CD4-positive, alpha-beta memory T cell (primary cell): ENCODE measurements at regions not wholly inside any gene's neighbourhood (a gene's known extent, or its start where the extent isn't known, plus 50 kb on each side); places are given as distances from the start of the nearest gene placed in this dataset.
A peak's percentile ranks its signal among the peaks of the same experiment; 100 is the strongest.
"Not testable (repeated sequence)": the region's sequence is repeated elsewhere in the genome, so short reads cannot be mapped to it uniquely, and the experiment has no call there.

Experiments
- CTCF ChIA-PET: fragments of 350-600 bp; sonication (Branson Sonifier 250); formaldehyde crosslinking; loops from one replicate; lab custom pipeline; 2021; ENCODE audit warnings: inconsistent platforms; ENCODE audit not compliant: partially characterized antibody; lab: Charles Lee
- POLR2A ChIA-PET: fragments of 350-600 bp; sonication (Branson Sonifier 250); formaldehyde crosslinking; loops from one replicate; lab custom pipeline; 2021; ENCODE audit not compliant: partially characterized antibody; lab: Charles Lee
- DNase-seq, 5 donors: peaks; one replicate each; pipeline versions ENCODE4 v3.0.0 to v3.0.0-alpha.2; 2020 to 2022; ENCODE audit warnings: mixed read lengths in 1 of 5
- H3K27ac ChIP-seq: one replicate; pipeline ENCODE4 v1.7.0; 2013; ENCODE audit warnings: low read depth, low read length
- H3K27me3 ChIP-seq: 2 replicates; pipeline ENCODE4 v1.7.0; 2013; ENCODE audit warnings: mild to moderate bottlenecking, low read length, moderate library complexity; ENCODE audit not compliant: insufficient read depth
- H3K36me3 ChIP-seq: 2 replicates; pipeline ENCODE4 v1.7.0; 2013; ENCODE audit warnings: mild to moderate bottlenecking, low read length, moderate library complexity; ENCODE audit not compliant: insufficient read depth
- H3K4me1 ChIP-seq: 2 replicates; pipeline ENCODE4 v1.7.0; 2013; ENCODE audit warnings: mild to moderate bottlenecking, low read length, moderate library complexity; ENCODE audit not compliant: insufficient read depth
- H3K4me3 ChIP-seq, 2 donors: one replicate each; pipeline ENCODE4 v1.7.0; 2013; ENCODE audit warnings: low read length in 2 of 2, mild to moderate bottlenecking in 1 of 2
- H3K9me3 ChIP-seq, 2 donors: one replicate each; pipeline ENCODE4 v1.7.0; 2013; ENCODE audit warnings: low read length in 2 of 2, control low read depth in 1 of 2; ENCODE audit not compliant: control insufficient read depth in 1 of 2
- H3K27ac Mint-ChIP-seq, 7 donors: one replicate each; pipeline ENCODE4 v1.8.0; 2020 to 2021; ENCODE audit warnings: mixed read lengths in 7 of 7, mild to moderate bottlenecking in 6 of 7, inconsistent platforms in 3 of 7, moderate library complexity in 3 of 7
- H3K27me3 Mint-ChIP-seq, 2 donors: one replicate each; pipeline ENCODE4 v1.8.0; 2020 to 2021; ENCODE audit warnings: mixed read lengths in 2 of 2
- H3K36me3 Mint-ChIP-seq, 2 donors: one replicate each; pipeline ENCODE4 v1.8.0; 2020 to 2021; ENCODE audit warnings: mixed read lengths in 2 of 2, inconsistent platforms in 1 of 2, mild to moderate bottlenecking in 1 of 2
- H3K4me1 Mint-ChIP-seq, 4 donors: one replicate each; pipeline ENCODE4 v1.8.0; 2020 to 2021; ENCODE audit warnings: mixed read lengths in 4 of 4, mild to moderate bottlenecking in 1 of 4
- H3K4me3 Mint-ChIP-seq, 8 donors: one replicate each; pipeline ENCODE4 v1.8.0; 2020 to 2021; ENCODE audit warnings: mixed read lengths in 8 of 8, mild to moderate bottlenecking in 7 of 8, moderate library complexity in 6 of 8, inconsistent platforms in 3 of 8
- H3K9me3 Mint-ChIP-seq, 8 donors: one replicate each; pipeline ENCODE4 v1.8.0; 2020 to 2021; ENCODE audit warnings: mixed read lengths in 8 of 8, mild to moderate bottlenecking in 5 of 8, inconsistent platforms in 3 of 8, moderate library complexity in 1 of 8
- intact Hi-C: fragments of 100-400 bp; cut with micrococcal nuclease; formaldehyde crosslinking; loops from one replicate; pipeline ENCODE4 v1.15.1; 2023

- H3K27ac Mint-ChIP-seq, H3K27me3 ChIP-seq, H3K36me3 Mint-ChIP-seq, H3K27me3 Mint-ChIP-seq, H3K4me1 ChIP-seq, H3K4me3 ChIP-seq, intact Hi-C loops, POLR2A ChIA-PET, H3K4me3 Mint-ChIP-seq, DNase-seq, CTCF ChIA-PET, H3K4me1 Mint-ChIP-seq, H3K9me3 ChIP-seq, H3K36me3 ChIP-seq, H3K27ac ChIP-seq, H3K9me3 Mint-ChIP-seq: not testable (repeated sequence)
These were observed 349.3 kb downstream of the CNTNAP3B start for GRCh38 chr9:41779897-41780406.

GRCh38 chr9:41779192-41779591 lies 350.0 kb downstream of the CNTNAP3B start:
- H3K4me3 Mint-ChIP-seq, H3K4me1 ChIP-seq, H3K36me3 Mint-ChIP-seq, H3K27me3 ChIP-seq, H3K27me3 Mint-ChIP-seq, H3K36me3 ChIP-seq, H3K9me3 ChIP-seq, H3K9me3 Mint-ChIP-seq, H3K4me1 Mint-ChIP-seq, POLR2A ChIA-PET, H3K4me3 ChIP-seq, intact Hi-C loops, CTCF ChIA-PET, H3K27ac Mint-ChIP-seq, H3K27ac ChIP-seq, DNase-seq: not testable (repeated sequence)

- H3K27me3 ChIP-seq, H3K4me1 ChIP-seq, H3K4me3 ChIP-seq, H3K4me1 Mint-ChIP-seq, H3K27me3 Mint-ChIP-seq, H3K36me3 Mint-ChIP-seq, DNase-seq, H3K36me3 ChIP-seq, CTCF ChIA-PET, POLR2A ChIA-PET, H3K27ac Mint-ChIP-seq, H3K27ac ChIP-seq, intact Hi-C loops, H3K9me3 ChIP-seq, H3K9me3 Mint-ChIP-seq, H3K4me3 Mint-ChIP-seq: not testable (repeated sequence)
These were observed 350.6 kb downstream of the CNTNAP3B start for GRCh38 chr9:41778535-41779071.

GRCh38 chr9:41777536-41777935 lies 351.7 kb downstream of the CNTNAP3B start:
- H3K36me3 Mint-ChIP-seq, H3K27ac Mint-ChIP-seq, H3K9me3 Mint-ChIP-seq, H3K36me3 ChIP-seq, POLR2A ChIA-PET, CTCF ChIA-PET, H3K27ac ChIP-seq, intact Hi-C loops, H3K9me3 ChIP-seq, H3K27me3 Mint-ChIP-seq, H3K4me3 ChIP-seq, H3K4me1 Mint-ChIP-seq, H3K4me3 Mint-ChIP-seq, H3K4me1 ChIP-seq, H3K27me3 ChIP-seq: not testable (repeated sequence)
- DNase-seq: peak in 1 of 5 donors; percentile 43

GRCh38 chr9:41772541-41772940 lies 356.7 kb downstream of the CNTNAP3B start:
- H3K27ac ChIP-seq, H3K4me3 ChIP-seq, H3K4me1 Mint-ChIP-seq, H3K27ac Mint-ChIP-seq, H3K27me3 Mint-ChIP-seq, H3K4me3 Mint-ChIP-seq, DNase-seq, H3K27me3 ChIP-seq, CTCF ChIA-PET, H3K9me3 Mint-ChIP-seq, H3K9me3 ChIP-seq, H3K4me1 ChIP-seq, intact Hi-C loops, H3K36me3 ChIP-seq, H3K36me3 Mint-ChIP-seq, POLR2A ChIA-PET: not testable (repeated sequence)

GRCh38 chr9:41771693-41772092 lies 357.5 kb downstream of the CNTNAP3B start:
- POLR2A ChIA-PET, H3K36me3 ChIP-seq, H3K4me3 ChIP-seq, CTCF ChIA-PET, H3K9me3 Mint-ChIP-seq, H3K4me1 Mint-ChIP-seq, DNase-seq, H3K27ac ChIP-seq, H3K4me1 ChIP-seq, H3K27ac Mint-ChIP-seq, H3K36me3 Mint-ChIP-seq, H3K27me3 Mint-ChIP-seq, H3K9me3 ChIP-seq, H3K4me3 Mint-ChIP-seq, H3K27me3 ChIP-seq, intact Hi-C loops: not testable (repeated sequence)

- H3K27ac ChIP-seq, H3K4me1 ChIP-seq, H3K9me3 ChIP-seq, DNase-seq, H3K36me3 Mint-ChIP-seq, H3K36me3 ChIP-seq, POLR2A ChIA-PET, H3K27me3 ChIP-seq, H3K27ac Mint-ChIP-seq, H3K4me3 Mint-ChIP-seq, H3K4me3 ChIP-seq, H3K4me1 Mint-ChIP-seq, CTCF ChIA-PET, H3K27me3 Mint-ChIP-seq, intact Hi-C loops, H3K9me3 Mint-ChIP-seq: not testable (repeated sequence)
These were observed 374.4 kb downstream of the CNTNAP3B start for GRCh38 chr9:41754822-41755221.

- POLR2A ChIA-PET, CTCF ChIA-PET, H3K27me3 Mint-ChIP-seq, H3K27ac Mint-ChIP-seq, H3K9me3 ChIP-seq, H3K4me3 ChIP-seq, H3K4me3 Mint-ChIP-seq, H3K36me3 Mint-ChIP-seq, H3K27me3 ChIP-seq, H3K4me1 Mint-ChIP-seq, H3K27ac ChIP-seq, intact Hi-C loops, DNase-seq, H3K9me3 Mint-ChIP-seq, H3K4me1 ChIP-seq, H3K36me3 ChIP-seq: not testable (repeated sequence)
These were observed 374.8 kb downstream of the CNTNAP3B start for GRCh38 chr9:41754403-41754802.
